8988T (cell line): ENCODE measurements at regions not wholly inside any gene's neighbourhood (a gene's known extent, or its start where the extent isn't known, plus 50 kb on each side); places are given as distances from the start of the nearest gene placed in this dataset.
"Not testable (repeated sequence)": the region's sequence is repeated elsewhere in the genome, so short reads cannot be mapped to it uniquely, and the experiment has no call there.

Experiments
- DNase-seq: peaks from one replicate; pipeline ENCODE4 v3.0.0; 2011

GRCh38 chr4:181766061-181766548 lies 477.1 kb upstream of the TENM3 start:
- no peak for DNase-seq

GRCh38 chr4:181770971-181771370 lies 472.2 kb upstream of the TENM3 start:
- no peak for DNase-seq

GRCh38 chr4:181775298-181775697 lies 467.9 kb upstream of the TENM3 start:
- DNase-seq = no peak

GRCh38 chr4:181776264-181777054 lies 466.7 kb upstream of the TENM3 start:
- no peak for DNase-seq

GRCh38 chr4:181777518-181777917 lies 465.7 kb upstream of the TENM3 start:
- no peak for DNase-seq

GRCh38 chr4:181784881-181785280 lies 458.3 kb upstream of the TENM3 start:
- DNase-seq = no peak

- no peak for DNase-seq
Observed at GRCh38 chr4:181792641-181793040, 450.6 kb upstream of the TENM3 start.

- DNase-seq = no peak
Observed at GRCh38 chr4:181793096-181793495, 450.1 kb upstream of the TENM3 start.

GRCh38 chr4:181796502-181796901 lies 446.7 kb upstream of the TENM3 start:
- no peak for DNase-seq

GRCh38 chr4:181798536-181798935 lies 444.7 kb upstream of the TENM3 start:
- DNase-seq = no peak

- DNase-seq = no peak
Observed at GRCh38 chr4:181799561-181800069, 443.6 kb upstream of the TENM3 start.

- DNase-seq = no peak
Observed at GRCh38 chr4:181802207-181802606, 441.0 kb upstream of the TENM3 start.

- DNase-seq = no peak
Observed at GRCh38 chr4:181807771-181808170, 435.4 kb upstream of the TENM3 start.

- DNase-seq = no peak
Observed at GRCh38 chr4:181810711-181811110, 432.5 kb upstream of the TENM3 start.

GRCh38 chr4:181811550-181811949 lies 431.7 kb upstream of the TENM3 start:
- not testable (repeated sequence) for DNase-seq

- no peak for DNase-seq
Observed at GRCh38 chr4:181819946-181820345, 423.3 kb upstream of the TENM3 start.

- no peak for DNase-seq
Observed at GRCh38 chr4:181820553-181820952, 422.6 kb upstream of the TENM3 start.

- no peak for DNase-seq
Observed at GRCh38 chr4:181821039-181822004, 421.9 kb upstream of the TENM3 start.

GRCh38 chr4:181822005-181822375 lies 421.2 kb upstream of the TENM3 start:
- no peak for DNase-seq

- no peak for DNase-seq
Observed at GRCh38 chr4:181823183-181823582, 420.0 kb upstream of the TENM3 start.

GRCh38 chr4:181823645-181824044 lies 419.6 kb upstream of the TENM3 start:
- DNase-seq = no peak

- no peak for DNase-seq
Observed at GRCh38 chr4:181825564-181825963, 417.6 kb upstream of the TENM3 start.

- DNase-seq = no peak
Observed at GRCh38 chr4:181827246-181827645, 416.0 kb upstream of the TENM3 start.
